ENCODE measurements at regions not wholly inside any gene's neighbourhood (a gene's known extent, or its start where the extent isn't known, plus 50 kb on each side); places are given as distances from the start of the nearest gene placed in this dataset.

DNA sequence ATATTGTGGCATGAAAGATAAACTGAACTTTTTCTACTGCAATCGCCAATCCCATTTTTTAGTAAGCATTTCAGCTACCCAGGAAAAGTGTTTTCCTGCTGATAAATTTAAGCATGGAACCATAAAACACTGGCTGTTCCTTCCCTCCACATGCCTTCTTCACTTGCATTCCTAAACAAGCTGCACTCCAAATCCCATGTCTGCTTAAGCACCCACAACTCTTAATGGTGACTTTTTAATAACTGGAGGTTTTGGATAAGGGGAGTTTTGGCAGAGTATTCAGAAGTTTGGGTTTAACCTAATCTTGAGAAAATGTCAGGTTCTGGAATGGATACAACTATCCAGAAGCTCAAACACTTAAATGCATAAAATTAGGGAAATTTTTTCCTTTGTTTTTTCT lies 345.6 kb upstream of the CA10 start:
- no peak overlapping the region for H3K4me3 ChIP-seq (ENCODE audit: control insufficient read depth, low read depth, low read length)
- no peak for DNase-seq (ENCODE audit: low read depth)
- TF ChIP-seq, protein P1, sequence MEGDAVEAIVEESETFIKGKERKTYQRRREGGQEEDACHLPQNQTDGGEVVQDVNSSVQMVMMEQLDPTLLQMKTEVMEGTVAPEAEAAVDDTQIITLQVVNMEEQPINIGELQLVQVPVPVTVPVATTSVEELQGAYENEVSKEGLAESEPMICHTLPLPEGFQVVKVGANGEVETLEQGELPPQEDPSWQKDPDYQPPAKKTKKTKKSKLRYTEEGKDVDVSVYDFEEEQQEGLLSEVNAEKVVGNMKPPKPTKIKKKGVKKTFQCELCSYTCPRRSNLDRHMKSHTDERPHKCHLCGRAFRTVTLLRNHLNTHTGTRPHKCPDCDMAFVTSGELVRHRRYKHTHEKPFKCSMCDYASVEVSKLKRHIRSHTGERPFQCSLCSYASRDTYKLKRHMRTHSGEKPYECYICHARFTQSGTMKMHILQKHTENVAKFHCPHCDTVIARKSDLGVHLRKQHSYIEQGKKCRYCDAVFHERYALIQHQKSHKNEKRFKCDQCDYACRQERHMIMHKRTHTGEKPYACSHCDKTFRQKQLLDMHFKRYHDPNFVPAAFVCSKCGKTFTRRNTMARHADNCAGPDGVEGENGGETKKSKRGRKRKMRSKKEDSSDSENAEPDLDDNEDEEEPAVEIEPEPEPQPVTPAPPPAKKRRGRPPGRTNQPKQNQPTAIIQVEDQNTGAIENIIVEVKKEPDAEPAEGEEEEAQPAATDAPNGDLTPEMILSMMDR (conservative IDR thresholded peaks at IDR 0.05; ENCODE audit: control insufficient read depth, insufficient read depth, low read depth, low read length) = no peak

DNA sequence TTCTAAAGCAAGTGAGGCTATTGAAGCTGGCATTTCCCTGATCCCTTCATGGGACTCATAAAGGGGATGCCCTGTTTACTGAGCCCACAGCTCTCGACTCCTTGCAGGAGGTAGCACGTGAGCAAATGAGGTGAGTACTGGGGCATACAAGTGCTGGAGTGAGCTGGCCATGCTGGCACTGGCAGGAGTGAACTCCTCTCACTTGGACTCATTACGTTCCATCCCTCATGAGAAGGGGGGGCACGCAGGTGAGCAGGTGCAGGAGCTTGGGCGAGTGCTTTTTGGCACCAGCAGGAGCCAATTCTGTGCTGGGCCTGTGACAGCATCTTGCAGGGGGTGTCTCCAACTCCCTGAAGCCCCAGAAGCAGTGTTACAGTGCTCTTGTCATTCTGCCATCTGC lies 337.1 kb upstream of the CA10 start:
- H3K4me3 ChIP-seq (ENCODE audit: control insufficient read depth, low read depth, low read length) = no peak overlapping the region
- no peak for DNase-seq (ENCODE audit: low read depth)
- TF ChIP-seq, protein P1 (conservative IDR thresholded peaks at IDR 0.05; ENCODE audit: control insufficient read depth, insufficient read depth, low read depth, low read length) = no peak

DNA sequence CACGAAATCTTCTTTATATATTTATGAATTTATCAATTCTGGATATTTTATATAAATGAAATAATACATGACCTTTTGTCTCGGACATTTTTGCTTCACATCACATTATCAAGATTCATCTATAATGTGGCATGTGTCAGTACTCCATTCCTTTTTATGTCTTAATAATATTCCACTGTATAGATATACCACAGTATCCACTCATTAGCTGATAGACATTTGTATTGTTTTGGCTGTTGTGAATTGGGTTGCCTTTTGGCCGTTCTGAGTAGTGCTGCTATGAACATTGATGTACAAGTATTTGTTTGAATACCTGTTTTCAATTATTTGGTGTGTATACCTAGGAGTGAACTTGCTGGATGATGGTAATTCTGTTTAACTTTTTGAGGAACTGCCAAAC lies 323.8 kb upstream of the CA10 start:
- no peak overlapping the region for H3K4me3 ChIP-seq (ENCODE audit: control insufficient read depth, low read depth, low read length)
- TF ChIP-seq, protein P1 (conservative IDR thresholded peaks at IDR 0.05; ENCODE audit: control insufficient read depth, insufficient read depth, low read depth, low read length) = no peak
- no peak for DNase-seq (ENCODE audit: low read depth)

DNA sequence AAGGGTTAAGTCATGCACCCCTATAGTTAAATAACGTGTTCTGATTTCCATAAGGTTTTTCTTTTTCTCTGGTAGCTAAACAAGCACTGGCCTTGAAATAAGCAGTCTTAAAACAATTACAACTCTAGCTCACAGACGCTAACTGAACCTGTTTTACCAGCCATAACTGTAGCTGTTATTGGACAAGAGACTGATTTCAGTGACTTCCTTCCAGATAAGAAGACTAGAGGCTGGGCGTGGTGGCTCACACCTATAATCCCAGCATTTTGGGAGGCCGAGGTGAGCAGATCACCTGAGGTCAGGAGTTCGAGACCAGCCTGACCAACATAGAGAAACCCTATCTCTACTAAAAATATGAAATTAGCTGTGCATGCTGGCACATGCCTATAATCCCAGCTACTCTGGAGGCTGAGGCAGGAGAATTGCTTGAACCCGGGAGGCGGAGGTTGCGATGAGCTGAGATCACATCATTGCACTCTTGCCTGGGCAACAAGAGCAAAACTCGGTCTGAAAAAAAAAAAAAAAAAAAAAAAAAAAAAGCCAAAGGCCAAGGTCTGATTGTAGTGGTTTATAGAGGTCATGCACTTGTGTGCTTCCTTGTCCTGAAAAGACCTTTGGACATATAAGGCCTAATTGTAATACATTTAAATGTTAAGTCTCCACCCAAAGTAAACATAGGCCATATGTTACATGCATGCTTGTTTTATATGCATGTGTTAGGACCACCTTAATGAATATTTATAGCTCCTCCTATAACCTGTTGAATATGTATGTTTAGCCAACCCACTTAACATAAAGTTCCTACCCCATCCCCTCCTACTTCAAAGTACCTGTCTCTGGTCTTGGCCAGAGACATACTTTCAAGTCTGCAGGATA lies 319.5 kb upstream of the CA10 start:
- H3K4me3 ChIP-seq (ENCODE audit: control insufficient read depth, low read depth, low read length) = no peak overlapping the region
- TF ChIP-seq, protein P1 (conservative IDR thresholded peaks at IDR 0.05; ENCODE audit: control insufficient read depth, insufficient read depth, low read depth, low read length) = no peak
- no peak for DNase-seq (ENCODE audit: low read depth)

DNA sequence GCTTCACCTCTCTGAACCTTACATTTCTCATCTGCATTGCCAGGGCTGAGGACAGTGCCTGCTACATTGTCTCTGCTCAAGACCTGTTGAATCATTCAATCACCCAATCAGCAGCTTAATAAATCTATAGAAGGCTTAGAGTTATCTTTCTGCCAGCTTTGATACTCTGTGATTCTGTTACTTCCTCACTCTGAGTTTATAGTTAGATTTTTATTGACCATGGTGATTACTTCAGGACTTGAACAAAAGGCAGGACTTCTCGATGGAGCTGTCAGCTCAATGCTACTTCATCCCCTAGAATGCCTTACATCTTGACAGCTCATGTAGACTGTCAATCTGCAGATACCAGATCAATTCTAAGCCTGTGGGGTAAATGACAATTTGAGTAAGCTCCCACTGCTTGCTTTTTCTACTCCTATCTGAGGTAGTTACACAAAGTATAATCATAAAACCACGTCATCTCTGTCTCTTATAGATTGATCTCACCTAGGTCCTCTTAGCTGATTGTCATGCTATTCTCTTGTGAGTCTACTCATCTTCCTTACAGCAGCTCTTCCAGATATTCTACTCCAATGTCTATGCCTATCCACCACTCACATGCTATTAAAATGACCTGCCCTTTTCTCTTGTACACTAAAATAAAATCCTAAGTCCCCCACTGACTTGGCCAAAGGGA lies 318.3 kb upstream of the CA10 start:
- no peak for DNase-seq (ENCODE audit: low read depth)
- TF ChIP-seq, protein P1 (conservative IDR thresholded peaks at IDR 0.05; ENCODE audit: control insufficient read depth, insufficient read depth, low read depth, low read length) = no peak
- no peak overlapping the region for H3K4me3 ChIP-seq (ENCODE audit: control insufficient read depth, low read depth, low read length)

DNA sequence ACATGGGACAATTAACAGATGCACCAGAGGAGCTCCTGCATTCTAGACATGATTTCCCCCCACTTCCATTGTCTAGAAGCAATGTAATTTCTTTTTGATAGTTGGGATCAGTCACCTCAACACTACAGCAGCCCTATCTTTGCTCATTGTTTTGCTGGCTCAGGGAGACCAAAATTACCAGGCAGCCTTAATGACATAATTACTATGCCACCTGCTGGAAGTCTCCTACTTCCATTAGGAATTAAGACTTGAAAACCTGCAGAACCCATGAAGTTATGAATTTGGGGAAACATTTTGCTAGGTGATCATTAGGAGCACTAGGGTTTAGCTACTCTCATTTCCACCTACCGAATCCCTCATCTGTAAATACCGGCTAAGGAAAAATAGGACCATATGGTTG lies 312.0 kb upstream of the CA10 start:
- TF ChIP-seq, protein P1 (conservative IDR thresholded peaks at IDR 0.05; ENCODE audit: control insufficient read depth, insufficient read depth, low read depth, low read length) = no peak
- no peak overlapping the region for H3K4me3 ChIP-seq (ENCODE audit: control insufficient read depth, low read depth, low read length)
- DNase-seq (ENCODE audit: low read depth) = no peak
